ENCODE measurements at regions not wholly inside any gene's neighbourhood (a gene's known extent, or its start where the extent isn't known, plus 50 kb on each side); places are given as distances from the start of the nearest gene placed in this dataset.
"Not testable (repeated sequence)": the region's sequence is repeated elsewhere in the genome, so short reads cannot be mapped to it uniquely, and the experiment has no call there.

DNA sequence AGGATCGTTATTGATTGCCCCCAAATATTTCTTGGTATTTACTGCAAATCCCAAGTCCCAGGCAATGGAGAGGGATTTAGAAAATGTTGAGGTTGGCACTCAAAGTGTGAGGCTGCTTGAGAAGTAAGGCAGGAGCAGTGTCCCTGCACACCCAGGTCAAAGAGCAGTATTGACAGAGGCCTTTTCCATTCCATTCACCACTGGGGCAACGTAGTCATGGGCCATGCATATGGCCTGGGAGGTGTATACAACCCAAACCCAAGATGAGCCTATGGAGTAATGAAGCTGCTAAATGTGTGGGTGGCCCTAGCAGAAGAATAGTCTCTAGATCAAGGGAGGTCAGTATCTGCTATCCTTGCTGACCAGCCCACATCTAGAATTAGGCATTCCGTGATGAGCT, 245.6 kb downstream of the FOXD2 start:
- no peak for DNase-seq
- Mint-ChIP-seq H3K27me3 (peaks cover 3% of the 10 kb centered on the region), H3K4me3 (no peak overlapping the region), H3K4me1 (no peaks in the 10 kb centered on the region), H3K9me3 (no peaks in the 10 kb centered on the region), H3K27ac (no peak overlapping the region), H3K36me3 (ENCODE audit: low read depth) (no peaks in the 10 kb centered on the region)
- ATAC-seq: no peak

DNA sequence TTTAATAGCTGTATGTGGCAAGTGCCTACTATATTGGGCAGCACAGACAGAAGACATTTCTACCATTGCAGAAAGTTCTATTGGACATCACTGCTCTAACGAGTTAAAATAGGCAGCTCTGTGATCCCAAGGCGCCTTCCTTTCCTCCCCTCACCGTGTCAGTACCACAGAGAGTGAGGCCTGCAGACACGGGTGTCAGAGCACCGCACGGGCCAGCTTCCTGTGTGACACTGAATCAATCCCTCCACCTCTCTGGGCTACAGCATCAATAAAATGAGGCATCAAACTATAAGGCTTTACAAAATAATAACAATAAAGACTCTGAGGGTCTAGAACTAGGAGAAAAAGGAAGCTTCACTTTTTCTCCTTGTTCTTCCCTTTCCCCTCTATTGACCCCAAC, 246.7 kb downstream of the FOXD2 start:
- peaks cover 5% of the 10 kb centered on the region for H3K27me3 Mint-ChIP-seq
- ATAC-seq: no peak
- H3K4me3 Mint-ChIP-seq: no peak overlapping the region
- no peaks in the 10 kb centered on the region for H3K9me3 Mint-ChIP-seq
- H3K36me3 Mint-ChIP-seq (ENCODE audit: low read depth): no peaks in the 10 kb centered on the region
- no peaks in the 10 kb centered on the region for H3K4me1 Mint-ChIP-seq
- DNase-seq: no peak
- H3K27ac Mint-ChIP-seq: no peak overlapping the region

DNA sequence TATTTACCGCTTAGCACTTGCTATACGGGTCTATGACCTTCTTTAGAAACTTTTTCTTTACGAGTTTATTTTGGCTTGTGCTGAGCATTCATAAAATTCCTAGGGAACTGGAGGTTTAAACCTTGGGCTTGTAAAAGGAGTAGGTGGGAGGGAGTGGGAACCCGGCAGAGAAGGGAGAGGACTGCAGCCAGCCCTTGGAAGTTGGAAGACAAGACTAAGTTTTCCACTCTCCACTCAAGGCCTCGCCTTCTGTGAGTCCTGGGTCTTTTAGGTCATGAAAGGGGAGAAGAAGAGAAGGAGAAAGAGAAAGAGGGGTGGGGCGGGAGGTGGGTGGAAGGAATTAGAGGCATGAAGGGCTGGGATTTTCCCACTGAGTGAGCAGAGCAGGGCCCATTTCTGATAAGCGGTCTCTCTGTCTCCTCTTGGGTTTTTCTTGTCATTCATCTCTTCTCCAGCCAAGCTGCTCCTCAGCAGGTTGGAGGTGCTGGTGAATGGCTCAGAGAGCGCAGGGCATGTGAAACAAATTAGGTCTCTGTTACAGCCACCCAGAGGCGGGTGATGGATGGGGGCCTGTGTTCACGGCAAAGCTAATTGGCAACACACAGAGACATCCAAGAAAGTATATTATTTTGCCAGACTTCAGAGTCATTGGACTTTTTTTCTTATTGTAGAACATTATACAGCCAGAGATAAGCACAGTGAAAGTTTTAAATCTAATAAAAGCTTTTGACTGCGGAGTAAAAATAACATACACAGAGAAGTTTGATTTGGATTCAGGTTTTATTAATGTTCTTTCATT, 247.3 kb downstream of the FOXD2 start:
- Mint-ChIP-seq H3K27me3 (peaks cover 10% of the 10 kb centered on the region), H3K9me3 (no peaks in the 10 kb centered on the region), H3K27ac (no peak overlapping the region), H3K4me1 (no peaks in the 10 kb centered on the region), H3K4me3 (no peak overlapping the region), H3K36me3 (ENCODE audit: low read depth) (no peaks in the 10 kb centered on the region)
- no peak for DNase-seq
- ATAC-seq: no peak

DNA sequence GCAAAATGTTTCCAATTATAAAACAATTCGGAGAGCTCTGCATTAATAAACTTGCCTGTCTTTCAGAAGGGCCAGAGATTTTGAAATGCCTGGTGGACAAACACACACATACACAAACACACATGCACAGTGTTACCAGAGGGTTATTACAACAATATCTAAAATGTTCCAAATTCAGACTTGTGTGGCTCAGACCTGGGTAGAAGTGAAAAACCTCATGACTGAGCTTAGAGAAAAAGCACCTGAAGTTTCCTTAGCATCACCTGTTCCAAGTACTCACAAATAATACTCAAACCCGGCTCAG, 247.9 kb downstream of the FOXD2 start:
- DNase-seq (no peak), ATAC-seq (no peak)
- H3K27ac Mint-ChIP-seq: no peak overlapping the region
- H3K9me3 Mint-ChIP-seq: no peaks in the 10 kb centered on the region
- H3K4me3 Mint-ChIP-seq: no peak overlapping the region
- H3K36me3 Mint-ChIP-seq (ENCODE audit: low read depth): no peaks in the 10 kb centered on the region
- no peaks in the 10 kb centered on the region for H3K4me1 Mint-ChIP-seq
- peaks cover 14% of the 10 kb centered on the region for H3K27me3 Mint-ChIP-seq

DNA sequence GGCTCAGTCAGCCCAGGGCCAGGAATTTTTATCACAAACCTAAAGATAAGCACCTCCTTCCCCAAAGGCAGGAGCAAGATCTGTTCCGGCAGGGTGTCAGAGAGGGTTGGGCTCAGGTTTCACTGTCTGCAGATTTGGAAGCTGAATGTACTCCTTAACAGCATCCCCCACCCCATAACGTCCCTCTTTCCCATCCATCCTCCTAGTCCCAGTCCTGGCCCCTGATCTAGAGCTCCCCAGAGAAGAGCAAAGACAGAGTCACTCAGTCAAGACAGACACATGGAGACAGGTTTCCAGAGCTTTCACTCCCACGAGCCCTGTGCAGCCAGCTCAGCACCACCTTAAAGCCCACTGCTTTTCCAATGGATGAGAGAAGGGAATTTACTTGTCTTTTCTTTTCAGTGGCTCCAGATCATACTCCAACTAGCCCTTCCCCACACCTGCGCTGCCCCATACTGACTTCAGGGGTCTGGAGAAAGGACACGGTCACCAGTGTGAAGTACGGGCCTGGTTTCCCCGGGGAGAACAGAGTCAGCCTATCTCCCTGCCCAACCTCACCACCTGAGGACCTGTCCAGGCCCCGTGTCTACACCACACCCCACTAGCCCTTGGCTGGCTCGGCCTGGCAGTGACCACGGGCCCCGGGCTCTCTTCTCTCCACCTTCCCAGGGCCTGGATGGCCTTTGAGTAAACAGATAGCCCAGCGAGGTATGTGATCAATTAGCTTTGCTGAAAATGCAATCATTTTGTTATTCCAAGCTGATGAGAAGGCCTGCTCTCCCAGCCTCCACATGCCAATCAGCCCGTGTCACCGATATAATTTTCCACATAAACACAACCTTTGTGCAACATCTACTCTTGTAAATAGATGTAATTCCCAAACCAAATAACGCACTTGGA, 249.1 kb downstream of the FOXD2 start:
- H3K4me1 Mint-ChIP-seq: no peaks in the 10 kb centered on the region
- no peaks in the 10 kb centered on the region for H3K9me3 Mint-ChIP-seq
- H3K27me3 Mint-ChIP-seq: peaks cover 20% of the 10 kb centered on the region
- H3K36me3 Mint-ChIP-seq (ENCODE audit: low read depth): no peaks in the 10 kb centered on the region
- no peak for DNase-seq
- H3K27ac Mint-ChIP-seq: no peak overlapping the region
- H3K4me3 Mint-ChIP-seq: no peak overlapping the region
- no peak for ATAC-seq

DNA sequence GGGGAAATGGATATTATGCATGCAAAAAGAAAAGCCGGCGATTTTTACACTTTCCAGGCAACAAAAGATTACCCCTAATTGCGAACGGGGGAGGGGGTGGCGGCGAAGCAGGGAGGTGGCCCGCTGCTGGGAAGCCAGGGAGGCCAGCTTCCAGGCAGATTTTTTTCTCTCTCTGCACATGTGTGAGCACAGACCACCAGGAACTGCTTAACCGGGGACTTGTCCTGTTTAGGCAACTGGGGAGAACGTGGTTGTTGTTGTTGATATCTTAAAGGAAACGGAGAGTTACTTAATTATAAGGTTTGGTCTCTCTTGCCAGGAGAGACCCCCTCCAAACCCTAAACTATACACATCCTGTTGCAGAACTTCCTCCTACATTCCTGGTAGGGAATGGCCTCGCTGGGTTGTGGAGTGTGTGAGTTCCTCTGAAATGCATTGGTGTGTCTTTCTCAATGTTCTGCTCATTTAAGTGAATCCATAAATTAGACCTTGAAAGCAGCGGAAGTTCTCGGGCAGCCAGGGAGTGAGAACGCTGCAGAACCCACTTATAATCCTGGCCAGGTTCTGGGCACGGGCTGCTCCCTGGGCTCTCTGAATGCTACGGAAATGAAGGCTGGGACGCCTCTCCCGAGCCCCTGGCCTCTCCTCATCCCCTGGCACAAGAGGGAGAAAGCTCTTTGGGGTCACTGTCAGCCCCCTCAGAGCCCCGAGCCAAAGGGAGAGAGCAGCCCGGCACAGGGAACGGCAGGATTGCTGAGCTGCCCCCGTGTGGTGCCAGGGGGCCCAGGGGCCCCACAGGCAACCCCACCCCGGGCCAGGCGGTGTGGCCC, 250.0 kb downstream of the FOXD2 start:
- ATAC-seq (no peak), DNase-seq (no peak)
- no peaks in the 10 kb centered on the region for H3K36me3 Mint-ChIP-seq (ENCODE audit: low read depth)
- peaks cover 20% of the 10 kb centered on the region for H3K27me3 Mint-ChIP-seq
- no peaks in the 10 kb centered on the region for H3K9me3 Mint-ChIP-seq
- no peak overlapping the region for H3K27ac Mint-ChIP-seq
- no peaks in the 10 kb centered on the region for H3K4me1 Mint-ChIP-seq
- H3K4me3 Mint-ChIP-seq: no peak overlapping the region

DNA sequence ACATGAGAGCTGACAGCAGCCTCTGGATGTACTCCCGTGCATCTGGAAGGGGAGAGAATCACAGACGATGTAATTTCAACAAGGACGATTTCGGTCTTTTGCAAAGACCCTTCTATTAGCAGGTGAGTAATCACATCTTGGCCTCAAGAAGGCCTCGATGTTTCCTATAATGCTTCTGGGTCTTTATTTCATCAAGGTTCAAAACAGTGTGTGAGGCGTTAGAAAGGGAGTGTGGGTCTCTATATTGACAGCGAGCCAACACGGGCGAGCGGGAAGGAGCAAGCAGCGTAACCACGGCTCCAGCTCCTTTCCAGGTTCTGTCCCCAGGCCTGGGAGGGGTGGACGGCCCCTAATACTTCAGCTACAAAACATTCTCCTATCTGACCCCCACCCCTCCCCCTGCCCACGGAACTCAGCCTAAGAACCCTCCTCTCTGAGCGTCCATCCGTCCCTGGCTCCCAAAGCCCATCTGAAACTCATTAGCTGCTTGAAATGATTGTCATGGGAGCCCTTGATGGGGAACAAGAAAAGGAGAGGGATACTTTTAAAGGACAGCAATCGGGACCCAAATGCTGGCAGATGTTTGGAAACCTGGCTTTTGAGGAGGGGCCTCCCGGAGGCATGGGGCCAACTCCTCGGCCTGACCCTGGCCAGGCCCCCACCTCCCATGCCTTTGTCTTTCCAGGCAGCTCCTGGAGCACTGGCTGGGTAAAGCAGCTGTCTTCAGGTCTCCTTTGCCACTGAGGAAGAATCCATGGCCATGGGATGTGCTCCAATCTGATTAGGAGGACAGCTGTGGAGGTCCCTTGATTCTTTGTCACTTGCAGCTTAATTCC, 250.8 kb downstream of the FOXD2 start:
- H3K4me1 Mint-ChIP-seq: no peaks in the 10 kb centered on the region
- no peak overlapping the region for H3K4me3 Mint-ChIP-seq
- ATAC-seq: no peak
- peaks cover 20% of the 10 kb centered on the region for H3K27me3 Mint-ChIP-seq
- no peaks in the 10 kb centered on the region for H3K9me3 Mint-ChIP-seq
- H3K36me3 Mint-ChIP-seq (ENCODE audit: low read depth): no peaks in the 10 kb centered on the region
- no peak for DNase-seq
- no peak overlapping the region for H3K27ac Mint-ChIP-seq

DNA sequence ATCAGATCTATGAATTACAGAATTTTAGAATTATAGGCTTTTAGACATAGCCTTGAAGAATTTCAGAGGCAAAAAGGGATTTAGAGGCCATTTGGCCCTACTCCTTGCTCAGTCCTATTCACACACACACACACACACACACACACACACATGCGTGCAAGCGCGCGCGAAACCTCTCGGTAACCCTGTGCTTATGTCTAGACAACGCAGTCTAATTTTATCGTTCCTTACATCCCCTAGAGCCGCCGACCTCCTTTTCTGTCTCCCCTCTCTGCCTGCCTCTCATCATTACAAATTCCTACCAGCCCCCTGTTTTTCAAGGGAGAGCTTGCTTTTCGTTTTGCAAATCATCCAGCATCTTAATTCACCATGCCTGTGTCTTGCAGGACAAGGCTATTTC, 252.1 kb downstream of the FOXD2 start:
- H3K36me3 Mint-ChIP-seq (ENCODE audit: low read depth): no peaks in the 10 kb centered on the region
- ATAC-seq: no peak
- H3K4me3 Mint-ChIP-seq: no peak overlapping the region
- H3K27me3 Mint-ChIP-seq: peaks cover 20% of the 10 kb centered on the region
- H3K4me1 Mint-ChIP-seq: no peaks in the 10 kb centered on the region
- H3K9me3 Mint-ChIP-seq: no peaks in the 10 kb centered on the region
- DNase-seq: no peak
- H3K27ac Mint-ChIP-seq: no peak overlapping the region

DNA sequence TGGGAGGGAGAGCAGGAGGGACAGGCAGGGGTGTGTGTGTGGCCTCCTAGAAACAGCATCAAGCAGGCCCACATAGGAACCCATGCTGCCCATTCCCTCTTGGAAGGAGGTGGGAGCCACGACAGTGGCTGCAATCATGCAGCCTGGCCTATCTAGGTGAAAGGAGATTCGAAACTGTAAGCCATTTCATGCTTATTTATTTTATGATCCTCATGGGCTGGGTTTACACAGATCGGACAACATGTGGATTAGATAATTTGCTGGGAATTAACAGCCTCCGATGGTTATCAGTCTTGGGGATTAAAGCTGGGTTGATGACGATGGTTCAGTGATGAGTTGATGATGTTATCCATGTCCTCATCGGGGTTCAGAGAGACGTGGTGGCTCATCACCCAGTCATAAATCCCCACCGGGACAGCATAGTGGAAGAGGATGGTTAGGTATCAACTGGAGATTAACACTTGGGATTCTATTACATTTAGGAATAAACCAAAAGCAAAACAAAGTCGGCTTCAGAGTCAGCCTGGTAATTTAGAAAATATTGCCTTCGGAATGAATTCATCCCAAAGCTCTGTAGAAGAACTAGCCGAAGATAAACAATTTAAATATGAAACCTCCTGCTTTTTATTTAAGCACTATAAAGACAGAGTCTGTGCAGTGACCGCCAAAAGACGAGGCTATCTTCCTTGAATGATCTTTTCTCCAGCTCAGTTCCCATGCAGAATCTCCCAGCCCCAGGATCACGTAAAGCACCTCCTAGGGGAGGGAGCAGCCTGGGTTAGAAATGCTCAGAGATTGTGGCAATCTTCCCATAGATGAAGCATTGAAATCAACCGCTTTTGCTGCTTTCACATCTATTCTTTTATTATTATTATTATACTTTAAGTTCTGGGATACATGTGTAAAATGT, 252.8 kb downstream of the FOXD2 start:
- Mint-ChIP-seq H3K36me3 (ENCODE audit: low read depth) (no peaks in the 10 kb centered on the region), H3K27ac (no peak overlapping the region), H3K9me3 (no peaks in the 10 kb centered on the region), H3K4me3 (no peak overlapping the region), H3K4me1 (no peaks in the 10 kb centered on the region), H3K27me3 (peaks cover 20% of the 10 kb centered on the region)
- ATAC-seq (no peak), DNase-seq (no peak)

DNA sequence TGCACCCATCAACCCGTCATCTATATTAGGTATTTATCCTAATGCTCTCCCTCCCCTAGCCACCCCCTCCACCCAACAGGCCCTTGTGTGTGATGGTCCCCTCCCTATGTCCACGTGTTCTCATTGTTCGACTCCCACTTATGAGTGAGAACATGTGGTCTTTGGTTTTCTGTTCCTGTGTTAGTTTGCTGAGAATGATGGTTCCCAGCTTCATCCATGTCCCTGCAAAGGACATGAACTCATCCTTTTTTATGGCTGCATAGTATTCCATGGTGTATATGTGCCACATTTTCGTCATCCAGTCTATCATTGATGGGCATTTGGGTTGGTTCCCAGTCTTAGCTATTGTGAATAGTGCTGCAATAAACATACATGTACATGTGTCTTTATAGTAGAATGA, 253.4 kb downstream of the FOXD2 start:
- not testable (repeated sequence) for ATAC-seq; H3K36me3 Mint-ChIP-seq (ENCODE audit: low read depth); H3K27ac Mint-ChIP-seq; DNase-seq; H3K4me1 Mint-ChIP-seq; H3K4me3 Mint-ChIP-seq; H3K9me3 Mint-ChIP-seq
- peaks cover 20% of the 10 kb centered on the region for H3K27me3 Mint-ChIP-seq

DNA sequence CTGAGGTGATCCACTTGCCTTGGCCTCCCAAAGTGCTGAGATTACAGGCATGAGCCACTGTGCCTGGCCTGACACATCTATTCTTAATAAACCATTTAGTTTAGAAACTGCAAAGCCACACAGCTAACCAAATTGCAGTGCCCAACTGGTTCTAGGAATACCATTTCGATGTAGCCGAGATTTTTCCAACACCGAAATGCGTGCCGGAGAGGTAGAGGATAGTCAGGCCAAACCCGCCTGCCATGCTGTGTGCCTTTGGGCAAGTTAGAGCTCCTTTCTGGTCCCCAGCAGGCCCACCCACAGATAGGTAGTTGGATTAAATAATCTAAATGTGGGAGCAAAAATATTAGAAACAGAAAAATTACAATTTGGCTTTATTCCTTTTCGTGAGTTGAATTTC, 254.4 kb downstream of the FOXD2 start:
- no peak overlapping the region for H3K4me3 Mint-ChIP-seq
- H3K27me3 Mint-ChIP-seq: peaks cover 17% of the 10 kb centered on the region
- H3K9me3 Mint-ChIP-seq: no peaks in the 10 kb centered on the region
- DNase-seq (no peak), ATAC-seq (no peak)
- no peak overlapping the region for H3K27ac Mint-ChIP-seq
- H3K4me1 Mint-ChIP-seq: no peaks in the 10 kb centered on the region
- H3K36me3 Mint-ChIP-seq (ENCODE audit: low read depth): no peaks in the 10 kb centered on the region

DNA sequence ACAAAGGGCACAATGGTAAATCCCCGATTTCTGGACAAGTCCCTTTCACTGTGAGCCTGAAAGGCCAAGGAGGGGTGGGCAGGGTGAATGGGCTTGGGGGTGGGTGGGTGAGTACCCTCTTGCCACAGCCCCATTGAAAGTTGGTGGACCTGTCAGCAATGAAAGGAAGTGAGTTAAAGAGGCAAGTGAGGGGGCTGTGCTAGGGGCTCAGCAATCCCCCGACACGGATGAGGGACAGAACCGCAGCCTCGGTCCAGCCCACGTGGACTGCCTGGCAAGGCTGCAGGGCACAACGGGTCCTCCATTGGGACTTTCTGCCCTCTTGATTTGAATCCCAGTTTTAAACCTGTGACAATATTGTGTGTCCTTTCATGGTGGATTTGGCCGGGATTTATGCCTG, 255.3 kb downstream of the FOXD2 start:
- Mint-ChIP-seq H3K27ac (no peak overlapping the region), H3K9me3 (no peaks in the 10 kb centered on the region), H3K27me3 (peaks cover 17% of the 10 kb centered on the region), H3K4me1 (no peaks in the 10 kb centered on the region), H3K36me3 (ENCODE audit: low read depth) (no peaks in the 10 kb centered on the region), H3K4me3 (no peak overlapping the region)
- DNase-seq (no peak), ATAC-seq (no peak)

Measured in activated naive CD8-positive, alpha-beta T cell treated with anti-CD3 and anti-CD28 coated beads, Interleukin-2, amount 50 U/mL, for 24 hours (primary cell).